KMS-11 (cell line): ENCODE measurements at regions not wholly inside any gene's neighbourhood (a gene's known extent, or its start where the extent isn't known, plus 50 kb on each side); places are given as distances from the start of the nearest gene placed in this dataset.

ENCODE experiments used
- H2AFZ ChIP-seq: fragments of 200-600 bp; sonication (generic); 2 replicates; pipeline ENCODE4 v1.6.1; 2016; ENCODE audit warnings: antibody characterized with exemption, mixed run types, low read depth
- H3K27ac ChIP-seq: fragments of 200-600 bp; sonication (generic); 2 replicates; pipeline ENCODE4 v1.6.1; 2016; ENCODE audit warnings: mild to moderate bottlenecking, mixed run types
- H3K27me3 ChIP-seq: fragments of 200-600 bp; sonication (generic); 2 replicates; pipeline ENCODE4 v1.6.1; 2017; ENCODE audit warnings: mild to moderate bottlenecking, low read depth, mixed run types, moderate library complexity; ENCODE audit not compliant: insufficient read depth
- H3K36me3 ChIP-seq: fragments of 200-600 bp; sonication (generic); 2 replicates; pipeline ENCODE4 v1.6.1; 2017; ENCODE audit warnings: mild to moderate bottlenecking, mixed run types; ENCODE audit not compliant: insufficient read depth
- H3K4me1 ChIP-seq: fragments of 200-600 bp; sonication (generic); 2 replicates; pipeline ENCODE4 v1.6.1; 2016; ENCODE audit warnings: mild to moderate bottlenecking, low read depth, mixed run types; ENCODE audit not compliant: poor library complexity, severe bottlenecking
- H3K4me2 ChIP-seq: fragments of 200-600 bp; sonication (generic); 2 replicates; pipeline ENCODE4 v1.7.0; 2016; ENCODE audit warnings: mild to moderate bottlenecking, mixed run types
- H3K4me3 ChIP-seq: fragments of 200-600 bp; sonication (generic); IDR thresholded peaks from 2 replicates; pipeline ENCODE4 v1.6.1; 2017; ENCODE audit warnings: low read depth, low read length, mixed read lengths; ENCODE audit not compliant: insufficient read depth
- H3K79me2 ChIP-seq: fragments of 200-600 bp; sonication (generic); 2 replicates; pipeline ENCODE4 v1.6.1; 2016; ENCODE audit warnings: low read depth, mixed run types; ENCODE audit not compliant: insufficient read depth
- H3K9ac ChIP-seq: fragments of 200-600 bp; sonication (generic); 2 replicates; pipeline ENCODE4 v1.6.1; 2016; ENCODE audit warnings: mild to moderate bottlenecking, mixed run types
- H4K20me1 ChIP-seq: fragments of 200-600 bp; sonication (generic); 2 replicates; pipeline ENCODE4 v1.6.1; 2016; ENCODE audit warnings: mild to moderate bottlenecking, mixed run types; ENCODE audit not compliant: insufficient read depth
- CTCF ChIP-seq: fragments of 200-600 bp; sonication (generic); conservative IDR thresholded peaks from 2 replicates; pipeline ENCODE4 v1.6.1; 2017; ENCODE audit warnings: low read depth, mild to moderate bottlenecking, antibody characterized with exemption, low read length, moderate library complexity, mixed read lengths

GRCh38 chr5:89299998-89300397 lies 417.0 kb upstream of the MEF2C start:
- no peak overlapping the region for H2AFZ ChIP-seq
- H4K20me1 ChIP-seq: no peaks in the 10 kb centered on the region
- no peak overlapping the region for H3K4me3 ChIP-seq
- H3K36me3 ChIP-seq: no peaks in the 10 kb centered on the region
- TF ChIP-seq CTCF: no peak
- no peak overlapping the region for H3K4me2 ChIP-seq
- H3K9ac ChIP-seq: no peak overlapping the region
- H3K27me3 ChIP-seq: no peaks in the 10 kb centered on the region
- H3K4me1 ChIP-seq: peaks cover 53% of the 10 kb centered on the region
- H3K27ac ChIP-seq: no peak overlapping the region
- no peaks in the 10 kb centered on the region for H3K79me2 ChIP-seq

GRCh38 chr5:89297066-89297465 lies 414.1 kb upstream of the MEF2C start:
- H3K79me2 ChIP-seq: no peaks in the 10 kb centered on the region
- peaks cover 24% of the 10 kb centered on the region for H3K4me1 ChIP-seq
- H3K4me3 ChIP-seq: no peak overlapping the region
- H3K27me3 ChIP-seq: no peaks in the 10 kb centered on the region
- no peak overlapping the region for H3K9ac ChIP-seq
- H3K27ac ChIP-seq: no peak overlapping the region
- no peak overlapping the region for H2AFZ ChIP-seq
- TF ChIP-seq CTCF: no peak
- H4K20me1 ChIP-seq: no peaks in the 10 kb centered on the region
- H3K4me2 ChIP-seq: no peak overlapping the region
- H3K36me3 ChIP-seq: no peaks in the 10 kb centered on the region

- Histone ChIP-seq H3K79me2 (no peaks in the 10 kb centered on the region), H3K27ac (no peak overlapping the region), H3K4me1 (no peaks in the 10 kb centered on the region), H3K36me3 (no peaks in the 10 kb centered on the region), H2AFZ (no peak overlapping the region), H3K4me3 (no peak overlapping the region), H3K4me2 (no peak overlapping the region), H3K27me3 (no peaks in the 10 kb centered on the region), H3K9ac (no peak overlapping the region), H4K20me1 (no peaks in the 10 kb centered on the region)
- no peak for TF ChIP-seq CTCF
Measured at GRCh38 chr5:89293810-89294209, 410.8 kb upstream of the MEF2C start.

- H3K9ac ChIP-seq: no peak overlapping the region
- no peaks in the 10 kb centered on the region for H4K20me1 ChIP-seq
- TF ChIP-seq CTCF: no peak
- H3K4me2 ChIP-seq: no peak overlapping the region
- H3K79me2 ChIP-seq: no peaks in the 10 kb centered on the region
- H3K27ac ChIP-seq: no peak overlapping the region
- no peak overlapping the region for H2AFZ ChIP-seq
- H3K4me3 ChIP-seq: no peak overlapping the region
- H3K36me3 ChIP-seq: no peaks in the 10 kb centered on the region
- H3K4me1 ChIP-seq: no peaks in the 10 kb centered on the region
- H3K27me3 ChIP-seq: no peaks in the 10 kb centered on the region
Measured at GRCh38 chr5:89292487-89292886, 409.5 kb upstream of the MEF2C start.

GRCh38 chr5:89289604-89290003 lies 406.6 kb upstream of the MEF2C start:
- Histone ChIP-seq H2AFZ (no peak overlapping the region), H3K27ac (no peak overlapping the region)

More at GRCh38 chr5:89289604-89290003, 406.6 kb upstream of the MEF2C start:
- TF ChIP-seq CTCF: no peak
- Histone ChIP-seq H3K4me1 (no peaks in the 10 kb centered on the region), H3K4me3 (no peak overlapping the region), H3K9ac (no peak overlapping the region), H4K20me1 (no peaks in the 10 kb centered on the region), H3K4me2 (no peak overlapping the region), H3K27me3 (no peaks in the 10 kb centered on the region), H3K79me2 (no peaks in the 10 kb centered on the region), H3K36me3 (no peaks in the 10 kb centered on the region)
